K562 (cell line): ENCODE measurements at regions not wholly inside any gene's neighbourhood (a gene's known extent, or its start where the extent isn't known, plus 50 kb on each side); places are given as distances from the start of the nearest gene placed in this dataset.

Experiments used
- ATAC-seq: fragments of 200-7000 bp; cut with Tn5 transposase; 3 replicates; pipeline ENCODE4 v1.9.1; 2020; ENCODE audit warnings: moderate library complexity
- BruUV-seq: library from RNA; stranded (reverse); fragments of 400-500 nt; replicated peaks from 2 replicates; lab custom pipeline; 2021; lab: Mats Ljungman, UMichigan
- CTCF ChIA-PET: fragments of 300-600 bp; formaldehyde crosslinking; extraction: SDS; loops from one replicate; lab custom pipeline; 2021; ENCODE audit warnings: low intra/inter-chr PET ratio; lab: Yijun Ruan, JAX
- POLR2A ChIA-PET: fragments of 300-600, 350-650 bp; sonication (Branson Sonifier 250); formaldehyde crosslinking; extraction: SDS; loops from one replicate; lab custom pipeline; 2021; ENCODE audit warnings: antibody characterized with exemption, inconsistent platforms; lab: Yijun Ruan, JAX
- DNase-seq, 4 experiments: peaks; one replicate each; pipeline versions ENCODE4 v3.0.0 to v3.0.0-alpha.2; 2011 to 2018; ENCODE audit warnings: low spot score in 3 of 4, mixed read lengths in 3 of 4; ENCODE audit errors: extremely low read depth in 1 of 4
- FAIRE-seq: peaks from 2 replicates; lab custom pipeline; 2011; peaks lifted over from hg19 to GRCh38; lab: Jason Lieb, UNC
- H2AFZ ChIP-seq: 2 replicates; pipeline ENCODE4 v1.6.0; 2011; ENCODE audit warnings: low read depth, low read length, control low read depth, inconsistent platforms
- H3K27ac ChIP-seq: fragments of 200-600 bp; 3 replicates; pipeline ENCODE4 v1.8.0; 2011; ENCODE audit warnings: low read depth, mild to moderate bottlenecking, control low read depth, inconsistent platforms, low read length, moderate library complexity, mixed read lengths; ENCODE audit errors: extremely low read depth
- H3K27me3 ChIP-seq, 2 experiments: fragments of 300-600 bp in 1 of 2; 2 replicates in 1 of 2; 3 replicates in 1 of 2; pipeline versions ENCODE4 v1.6.0 to v1.8.0; 2011; ENCODE audit warnings: inconsistent platforms in 2 of 2, low read length in 2 of 2, mild to moderate bottlenecking in 1 of 2, mixed read lengths in 1 of 2, moderate library complexity in 1 of 2; ENCODE audit not compliant: control insufficient read depth in 2 of 2, insufficient read depth in 2 of 2
- H3K36me3 ChIP-seq: fragments of 300-600 bp; 3 replicates; pipeline ENCODE4 v1.8.0; 2011; ENCODE audit warnings: mild to moderate bottlenecking, low read length, inconsistent platforms; ENCODE audit not compliant: control insufficient read depth, insufficient read depth
- H3K4me1 ChIP-seq, 2 experiments: fragments of 200-600 bp in 1 of 2; replicated peaks in 1 of 2; 2 replicates in 1 of 2; 3 replicates in 1 of 2; pipeline versions ENCODE4 v1.5.1 to v1.8.0; 2011; ENCODE audit warnings: inconsistent platforms in 2 of 2, low read length in 2 of 2, mild to moderate bottlenecking in 1 of 2, mixed read lengths in 1 of 2, moderate library complexity in 1 of 2; ENCODE audit not compliant: control insufficient read depth in 2 of 2, insufficient read depth in 2 of 2
- H3K4me2 ChIP-seq: 2 replicates; pipeline ENCODE4 v1.6.1; 2011; ENCODE audit warnings: low read length, control low read depth, inconsistent platforms, mixed read lengths; ENCODE audit not compliant: insufficient read depth
- H3K4me3 ChIP-seq: fragments of 200-600 bp; sonication (generic), shearing (Covaris generic); 2 replicates; pipeline ENCODE4 v1.5.1; 2016; ENCODE audit warnings: control low read depth, inconsistent platforms
- H3K79me2 ChIP-seq: fragments of 200-600 bp; 3 replicates; pipeline ENCODE4 v1.8.0; 2011; ENCODE audit warnings: low read length, inconsistent platforms; ENCODE audit not compliant: control insufficient read depth, insufficient read depth
- H3K9ac ChIP-seq, 2 experiments: 2 replicates each; pipeline versions ENCODE4 v1.6.0 to v1.6.1; 2011; ENCODE audit warnings: low read depth in 2 of 2, low read length in 2 of 2, control low read depth in 1 of 2, inconsistent platforms in 1 of 2, mild to moderate bottlenecking in 1 of 2, mixed read lengths in 1 of 2; ENCODE audit not compliant: insufficient read depth in 1 of 2
- H3K9me1 ChIP-seq: one replicate; pipeline ENCODE4 v1.6.0; 2011; ENCODE audit warnings: inconsistent platforms, mild to moderate bottlenecking, low read length, moderate library complexity; ENCODE audit not compliant: control insufficient read depth, insufficient read depth
- H3K9me3 ChIP-seq: replicated peaks from 2 replicates; pipeline ENCODE4 v1.5.1; 2011; ENCODE audit warnings: low read depth, low read length, inconsistent platforms; ENCODE audit not compliant: control insufficient read depth, insufficient read depth
- H4K20me1 ChIP-seq: replicated peaks from 2 replicates; pipeline ENCODE4 v1.6.1; 2011; ENCODE audit warnings: low read length, inconsistent platforms, mixed read lengths; ENCODE audit not compliant: control insufficient read depth, insufficient read depth
- EWSR1 ChIP-seq: fragments of 450-650 bp; IDR thresholded peaks from 2 replicates; pipeline ENCODE4 v1.6.1; 2018; ENCODE audit warnings: borderline replicate concordance, mild to moderate bottlenecking, low read depth, moderate library complexity; ENCODE audit not compliant: partially characterized antibody
- HCFC1 ChIP-seq: IDR thresholded peaks from 2 replicates; pipeline ENCODE4 v1.6.1; 2012; ENCODE audit warnings: low read depth, low read length, improper control_type of control experiment
- HDAC1 ChIP-seq, 2 experiments: fragments of 450-650 bp; IDR thresholded peaks; 2 replicates each; pipeline ENCODE4 v1.6.1; 2016 to 2017; ENCODE audit warnings: inconsistent platforms in 1 of 2, mild to moderate bottlenecking in 1 of 2, moderate library complexity in 1 of 2
- JUNB ChIP-seq: fragments of 450-650 bp; formaldehyde crosslinking; conservative IDR thresholded peaks from 2 replicates; pipeline ENCODE4 v1.4.0; 2020; ENCODE audit warnings: mild to moderate bottlenecking
- KAT7 ChIP-seq: sonication (generic); formaldehyde crosslinking; IDR thresholded peaks from 2 replicates; pipeline ENCODE4 v1.8.0; 2022; ENCODE audit warnings: missing genetic modification reagents, mild to moderate bottlenecking, borderline replicate concordance
- KDM1A ChIP-seq, 2 experiments: fragments of 450-650 bp; IDR thresholded peaks; 2 replicates each; pipeline ENCODE4 v1.6.1; 2016; ENCODE audit warnings: mild to moderate bottlenecking in 2 of 2
- MECOM ChIP-seq: fragments of 250-450 bp; sonication (Bioruptor Pico); IDR thresholded peaks from 2 replicates; pipeline ENCODE4 v1.8.0; 2022; ENCODE audit warnings: inconsistent platforms
- NR3C1 ChIP-seq: sonication (generic); formaldehyde crosslinking; IDR thresholded peaks from 2 replicates; pipeline ENCODE4 v1.8.1; 2022; ENCODE audit warnings: missing genetic modification reagents
- RFX7 ChIP-seq: fragments of 250-450 bp; sonication (Bioruptor Pico); IDR thresholded peaks from 2 replicates; pipeline ENCODE4 v1.5.1; 2021; ENCODE audit warnings: mild to moderate bottlenecking
- RUNX1 ChIP-seq: sonication (generic); IDR thresholded peaks from 2 replicates; pipeline ENCODE4 v1.6.1; 2016; ENCODE audit warnings: antibody characterized with exemption, low read depth
- TAF7 ChIP-seq: fragments of 450-650 bp; IDR thresholded peaks from 2 replicates; pipeline ENCODE4 v1.6.1; 2016; ENCODE audit warnings: missing genetic modification characterization, missing compliant biosample characterization
- TRIM28 ChIP-seq: fragments of 450-650 bp; IDR thresholded peaks from 2 replicates; pipeline ENCODE4 v1.6.1; 2017
- ZKSCAN1 ChIP-seq: fragments of 150-350 bp; IDR thresholded peaks from 2 replicates; pipeline ENCODE4 v1.6.1; 2016; ENCODE audit warnings: low read depth, low read length
- ZKSCAN8 ChIP-seq: fragments of 200-800 bp; sonication (Bioruptor generic); IDR thresholded peaks from 2 replicates; pipeline ENCODE4 v1.6.1; 2016; ENCODE audit warnings: missing genetic modification characterization, missing compliant biosample characterization
- ZNF766 ChIP-seq: fragments of 200-800 bp; sonication (Bioruptor generic); conservative IDR thresholded peaks from 2 replicates; pipeline ENCODE4 v1.6.1; 2016; ENCODE audit warnings: missing genetic modification characterization, missing compliant biosample characterization
- WGBS: fragments of 100-300 bp; shearing (Covaris generic); methylation state at CpG from one replicate; pipeline ENCODE4 v1.1.6; 2016; ENCODE audit warnings: low coverage, mixed read lengths; ENCODE audit not compliant: insufficient coverage; ENCODE audit errors: missing lambda C conversion rate; 5-methylcytosine and 5-hydroxymethylcytosine counted together
- in situ Hi-C: fragments of 300-500 bp; cut with MboI; formaldehyde crosslinking; loops from 4 replicates; pipeline ENCODE4 v1.15.0; 2018; ENCODE audit warnings: inconsistent platforms, mixed read lengths
- intact Hi-C: fragments of 100-400 bp; cut with micrococcal nuclease; formaldehyde crosslinking; loops from 2 replicates; pipeline ENCODE4 v1.14.2; 2022
- TF ChIP-seq, protein P1 (sequence below): fragments of 450-650 bp; IDR thresholded peaks from 2 replicates; pipeline ENCODE4 v1.6.1; 2017; ENCODE audit warnings: antibody characterized with exemption
- TF ChIP-seq, protein P2 (sequence below): fragments of 450-650 bp; IDR thresholded peaks from 2 replicates; pipeline ENCODE4 v1.6.1; 2016; ENCODE audit warnings: antibody characterized with exemption
- TF ChIP-seq, protein P3 (sequence below): IDR thresholded peaks from 2 replicates; pipeline ENCODE4 v1.6.1; 2011; ENCODE audit not compliant: insufficient read length; ENCODE audit errors: extremely low read depth
- TF ChIP-seq, protein P4 (sequence below): sonication (generic); formaldehyde crosslinking; IDR thresholded peaks from 2 replicates; pipeline ENCODE4 v1.8.1; 2023; ENCODE audit warnings: mild to moderate bottlenecking, missing genetic modification reagents

DNA sequence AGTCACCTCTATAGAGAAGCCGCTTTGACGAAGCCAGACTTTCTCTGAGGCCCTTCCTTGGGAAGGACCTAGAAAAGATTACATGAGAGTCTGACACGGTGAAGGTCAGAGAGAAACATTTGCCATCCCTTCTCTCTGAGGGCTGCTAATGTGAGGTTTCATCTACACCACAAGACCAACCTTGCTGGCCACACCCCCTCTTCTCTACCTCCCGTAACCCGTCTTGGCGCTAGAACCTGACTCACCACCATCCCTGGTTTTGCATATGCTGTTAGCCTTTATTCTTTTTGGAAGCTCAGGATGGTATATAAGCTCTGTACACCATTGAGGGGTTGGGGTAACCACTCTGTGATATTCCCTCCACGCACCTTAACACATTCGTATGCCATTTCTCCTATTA, 63.6 kb downstream of the FOXF2 start:
- intact Hi-C loops (no loop called here), in situ Hi-C loops (no loop called here)
- H3K4me3 ChIP-seq = no peak overlapping the region
- POLR2A ChIA-PET = no interaction called here
- no peak for TF ChIP-seq ZKSCAN8
- TF ChIP-seq, protein P1, sequence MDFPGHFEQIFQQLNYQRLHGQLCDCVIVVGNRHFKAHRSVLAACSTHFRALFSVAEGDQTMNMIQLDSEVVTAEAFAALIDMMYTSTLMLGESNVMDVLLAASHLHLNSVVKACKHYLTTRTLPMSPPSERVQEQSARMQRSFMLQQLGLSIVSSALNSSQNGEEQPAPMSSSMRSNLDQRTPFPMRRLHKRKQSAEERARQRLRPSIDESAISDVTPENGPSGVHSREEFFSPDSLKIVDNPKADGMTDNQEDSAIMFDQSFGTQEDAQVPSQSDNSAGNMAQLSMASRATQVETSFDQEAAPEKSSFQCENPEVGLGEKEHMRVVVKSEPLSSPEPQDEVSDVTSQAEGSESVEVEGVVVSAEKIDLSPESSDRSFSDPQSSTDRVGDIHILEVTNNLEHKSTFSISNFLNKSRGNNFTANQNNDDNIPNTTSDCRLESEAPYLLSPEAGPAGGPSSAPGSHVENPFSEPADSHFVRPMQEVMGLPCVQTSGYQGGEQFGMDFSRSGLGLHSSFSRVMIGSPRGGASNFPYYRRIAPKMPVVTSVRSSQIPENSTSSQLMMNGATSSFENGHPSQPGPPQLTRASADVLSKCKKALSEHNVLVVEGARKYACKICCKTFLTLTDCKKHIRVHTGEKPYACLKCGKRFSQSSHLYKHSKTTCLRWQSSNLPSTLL = no peak
- TF ChIP-seq RUNX1 = no peak
- TF ChIP-seq ZNF766 (CRISPR knock-in tag) = no peak
- TF ChIP-seq, protein P2, sequence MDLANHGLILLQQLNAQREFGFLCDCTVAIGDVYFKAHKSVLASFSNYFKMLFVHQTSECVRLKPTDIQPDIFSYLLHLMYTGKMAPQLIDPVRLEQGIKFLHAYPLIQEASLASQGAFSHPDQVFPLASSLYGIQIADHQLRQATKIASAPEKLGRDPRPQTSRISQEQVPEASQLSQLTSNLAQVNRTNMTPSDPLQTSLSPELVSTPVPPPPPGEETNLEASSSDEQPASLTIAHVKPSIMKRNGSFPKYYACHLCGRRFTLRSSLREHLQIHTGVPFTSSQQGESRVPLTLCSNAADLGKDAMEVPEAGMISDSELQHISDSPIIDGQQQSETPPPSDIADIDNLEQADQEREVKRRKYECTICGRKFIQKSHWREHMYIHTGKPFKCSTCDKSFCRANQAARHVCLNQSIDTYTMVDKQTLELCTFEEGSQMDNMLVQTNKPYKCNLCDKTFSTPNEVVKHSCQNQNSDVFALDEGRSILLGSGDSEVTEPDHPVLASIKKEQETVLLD = no peak
- no peak for TF ChIP-seq RFX7
- TF ChIP-seq, protein P3, sequence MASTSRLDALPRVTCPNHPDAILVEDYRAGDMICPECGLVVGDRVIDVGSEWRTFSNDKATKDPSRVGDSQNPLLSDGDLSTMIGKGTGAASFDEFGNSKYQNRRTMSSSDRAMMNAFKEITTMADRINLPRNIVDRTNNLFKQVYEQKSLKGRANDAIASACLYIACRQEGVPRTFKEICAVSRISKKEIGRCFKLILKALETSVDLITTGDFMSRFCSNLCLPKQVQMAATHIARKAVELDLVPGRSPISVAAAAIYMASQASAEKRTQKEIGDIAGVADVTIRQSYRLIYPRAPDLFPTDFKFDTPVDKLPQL = no peak
- TF ChIP-seq TRIM28 = no peak
- TF ChIP-seq HCFC1 = no peak
- no peak for TF ChIP-seq JUNB (CRISPR knock-in tag)
- no peak for TF ChIP-seq KDM1A (IDR thresholded peaks at IDR 0.05)
- no peak for TF ChIP-seq EWSR1
- no peak for TF ChIP-seq NR3C1 (CRISPR knock-in tag)
- TF ChIP-seq HDAC1 (IDR thresholded peaks at IDR 0.05) = no peak
- TF ChIP-seq, protein P4, sequence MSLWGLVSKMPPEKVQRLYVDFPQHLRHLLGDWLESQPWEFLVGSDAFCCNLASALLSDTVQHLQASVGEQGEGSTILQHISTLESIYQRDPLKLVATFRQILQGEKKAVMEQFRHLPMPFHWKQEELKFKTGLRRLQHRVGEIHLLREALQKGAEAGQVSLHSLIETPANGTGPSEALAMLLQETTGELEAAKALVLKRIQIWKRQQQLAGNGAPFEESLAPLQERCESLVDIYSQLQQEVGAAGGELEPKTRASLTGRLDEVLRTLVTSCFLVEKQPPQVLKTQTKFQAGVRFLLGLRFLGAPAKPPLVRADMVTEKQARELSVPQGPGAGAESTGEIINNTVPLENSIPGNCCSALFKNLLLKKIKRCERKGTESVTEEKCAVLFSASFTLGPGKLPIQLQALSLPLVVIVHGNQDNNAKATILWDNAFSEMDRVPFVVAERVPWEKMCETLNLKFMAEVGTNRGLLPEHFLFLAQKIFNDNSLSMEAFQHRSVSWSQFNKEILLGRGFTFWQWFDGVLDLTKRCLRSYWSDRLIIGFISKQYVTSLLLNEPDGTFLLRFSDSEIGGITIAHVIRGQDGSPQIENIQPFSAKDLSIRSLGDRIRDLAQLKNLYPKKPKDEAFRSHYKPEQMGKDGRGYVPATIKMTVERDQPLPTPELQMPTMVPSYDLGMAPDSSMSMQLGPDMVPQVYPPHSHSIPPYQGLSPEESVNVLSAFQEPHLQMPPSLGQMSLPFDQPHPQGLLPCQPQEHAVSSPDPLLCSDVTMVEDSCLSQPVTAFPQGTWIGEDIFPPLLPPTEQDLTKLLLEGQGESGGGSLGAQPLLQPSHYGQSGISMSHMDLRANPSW (CRISPR knock-in tag) = no peak
- no peak for TF ChIP-seq ZKSCAN1
- no peak for TF ChIP-seq TAF7 (tag)
- no peak for TF ChIP-seq KAT7 (CRISPR knock-in tag)
- no peak for TF ChIP-seq MECOM
- H3K27me3 ChIP-seq = peaks cover 0 to 11% of the 10 kb centered on the region in 2 experiments; a peak in 3 of 5 replicates
- H4K20me1 ChIP-seq = no peaks in the 10 kb centered on the region
- no peak overlapping the region for H3K9ac ChIP-seq
- H3K79me2 ChIP-seq = no peaks in the 10 kb centered on the region
- 2% methylated on average over 8 of the region's 8 CpGs for WGBS
- H3K4me2 ChIP-seq = no peak overlapping the region
- no peaks in the 10 kb centered on the region for H3K9me1 ChIP-seq
- no peaks in the 10 kb centered on the region for H3K36me3 ChIP-seq
- CTCF ChIA-PET = no interaction called here
- DNase-seq (no peak), FAIRE-seq (no peak), ATAC-seq (no peak)
- H2AFZ ChIP-seq = no peak overlapping the region
- H3K27ac ChIP-seq = no peak overlapping the region
- no TSS peak for BruUV-seq
- no peaks in the 10 kb centered on the region for H3K9me3 ChIP-seq
- no peaks in the 10 kb centered on the region for H3K4me1 ChIP-seq
